Body of pancreas (tissue), 4 donors: ENCODE measurements at regions not wholly inside any gene's neighbourhood (a gene's known extent, or its start where the extent isn't known, plus 50 kb on each side); places are given as distances from the start of the nearest gene placed in this dataset.

Experiments
- POLR2A ChIP-seq, 3 donors: fragments of 450-650 bp; IDR thresholded peaks; one replicate each; pipeline ENCODE4 v1.6.1; 2016; ENCODE audit warnings: antibody characterized with exemption in 3 of 3, mild to moderate bottlenecking in 2 of 3
- TF ChIP-seq, protein P1 (sequence below), 7 experiments: fragments of 450-650 bp in 4 of 7; fragments of 200-600 bp in 3 of 7; sonication (generic) in 3 of 7; IDR thresholded peaks; one replicate each; pipeline ENCODE4 v1.5.1; 2016 to 2019; ENCODE audit warnings: antibody characterized with exemption in 7 of 7

DNA sequence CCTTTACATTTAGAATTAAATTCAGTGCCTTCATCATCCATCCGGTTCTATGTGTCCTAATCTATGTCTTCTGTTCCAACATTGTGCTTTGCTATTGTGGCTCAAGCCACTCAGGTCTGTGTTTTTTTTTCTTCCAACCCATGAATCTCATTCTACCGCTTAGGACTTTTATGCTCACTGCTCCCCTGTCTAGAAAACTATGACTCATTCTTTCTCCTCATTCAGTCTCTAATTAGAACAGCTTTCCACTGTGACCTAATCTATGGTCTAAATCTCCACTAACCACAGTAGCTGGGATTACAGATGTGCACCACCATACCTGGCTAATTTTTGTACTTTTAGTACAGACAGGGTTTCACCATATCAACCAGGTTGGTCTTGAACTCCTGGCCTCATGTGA is 418.7 kb downstream of the KCNJ2 start:
- TF ChIP-seq, protein P1, sequence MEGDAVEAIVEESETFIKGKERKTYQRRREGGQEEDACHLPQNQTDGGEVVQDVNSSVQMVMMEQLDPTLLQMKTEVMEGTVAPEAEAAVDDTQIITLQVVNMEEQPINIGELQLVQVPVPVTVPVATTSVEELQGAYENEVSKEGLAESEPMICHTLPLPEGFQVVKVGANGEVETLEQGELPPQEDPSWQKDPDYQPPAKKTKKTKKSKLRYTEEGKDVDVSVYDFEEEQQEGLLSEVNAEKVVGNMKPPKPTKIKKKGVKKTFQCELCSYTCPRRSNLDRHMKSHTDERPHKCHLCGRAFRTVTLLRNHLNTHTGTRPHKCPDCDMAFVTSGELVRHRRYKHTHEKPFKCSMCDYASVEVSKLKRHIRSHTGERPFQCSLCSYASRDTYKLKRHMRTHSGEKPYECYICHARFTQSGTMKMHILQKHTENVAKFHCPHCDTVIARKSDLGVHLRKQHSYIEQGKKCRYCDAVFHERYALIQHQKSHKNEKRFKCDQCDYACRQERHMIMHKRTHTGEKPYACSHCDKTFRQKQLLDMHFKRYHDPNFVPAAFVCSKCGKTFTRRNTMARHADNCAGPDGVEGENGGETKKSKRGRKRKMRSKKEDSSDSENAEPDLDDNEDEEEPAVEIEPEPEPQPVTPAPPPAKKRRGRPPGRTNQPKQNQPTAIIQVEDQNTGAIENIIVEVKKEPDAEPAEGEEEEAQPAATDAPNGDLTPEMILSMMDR (IDR thresholded peaks at IDR 0.05) = no peak
- no peak for TF ChIP-seq POLR2A (IDR thresholded peaks at IDR 0.05)
